AG08396 (cell line): ENCODE measurements at regions not wholly inside any gene's neighbourhood (a gene's known extent, or its start where the extent isn't known, plus 50 kb on each side); places are given as distances from the start of the nearest gene placed in this dataset.

ENCODE experiments used
- DNase-seq: peaks from one replicate; pipeline ENCODE4 v3.0.0; 2012; ENCODE audit warnings: low spot score, mixed read lengths

- no peak for DNase-seq
Observed at GRCh38 chr7:97623333-97623732, 108.6 kb upstream of the TAC1 start.

GRCh38 chr7:97630116-97630515 lies 101.8 kb upstream of the TAC1 start:
- DNase-seq = no peak

GRCh38 chr7:97635622-97636021 lies 96.3 kb upstream of the TAC1 start:
- DNase-seq = no peak

GRCh38 chr7:97639036-97639435 lies 92.8 kb upstream of the TAC1 start:
- DNase-seq = no peak

GRCh38 chr7:97659363-97660045 lies 72.4 kb upstream of the TAC1 start:
- DNase-seq = no peak

GRCh38 chr7:97667359-97667758 lies 64.5 kb upstream of the TAC1 start:
- no peak for DNase-seq

GRCh38 chr7:97671571-97671970 lies 60.3 kb upstream of the TAC1 start:
- no peak for DNase-seq

- no peak for DNase-seq
Observed at GRCh38 chr7:97680622-97681021, 51.3 kb upstream of the TAC1 start.
